ACC112 (cell line): ENCODE measurements at regions not wholly inside any gene's neighbourhood (a gene's known extent, or its start where the extent isn't known, plus 50 kb on each side); places are given as distances from the start of the nearest gene placed in this dataset.
A peak's percentile ranks its signal among the peaks of the same experiment; 100 is the strongest.

ENCODE experiments used
- H2AFZ ChIP-seq: fragments of 200-600 bp; sonication (generic); one replicate; pipeline ENCODE4 v1.6.0; 2017; ENCODE audit warnings: antibody characterized with exemption, low read length; ENCODE audit not compliant: unreplicated experiment
- H3K27ac ChIP-seq: fragments of 200-600 bp; sonication (generic); 2 replicates; pipeline ENCODE4 v1.5.1; 2014; ENCODE audit warnings: low read depth, mild to moderate bottlenecking, antibody characterized with exemption, low read length, moderate library complexity
- H3K27me3 ChIP-seq: fragments of 200-600 bp; sonication (generic); 2 replicates; pipeline ENCODE4 v1.6.1; 2014; ENCODE audit warnings: mild to moderate bottlenecking, antibody characterized with exemption, low read length, moderate library complexity, mixed read lengths; ENCODE audit not compliant: insufficient read depth
- H3K36me3 ChIP-seq: fragments of 200-600 bp; sonication (generic); 2 replicates; pipeline ENCODE4 v1.6.1; 2016; ENCODE audit warnings: mild to moderate bottlenecking, antibody characterized with exemption, low read length, moderate library complexity, mixed read lengths; ENCODE audit not compliant: insufficient read depth
- H3K4me1 ChIP-seq: fragments of 200-600 bp; sonication (generic); one replicate; pipeline ENCODE4 v1.6.1; 2016; ENCODE audit warnings: low read length, mixed read lengths; ENCODE audit not compliant: insufficient read depth, unreplicated experiment, control insufficient read depth
- H3K4me3 ChIP-seq: fragments of 200-600 bp; sonication (generic); 2 replicates; pipeline ENCODE4 v1.5.1; 2014; ENCODE audit warnings: mild to moderate bottlenecking, low read depth, low read length
- H3K79me2 ChIP-seq: fragments of 200-600 bp; sonication (generic); one replicate; pipeline ENCODE4 v1.6.0; 2016; ENCODE audit warnings: low read length; ENCODE audit not compliant: control insufficient read depth, unreplicated experiment, insufficient read depth

- Histone ChIP-seq H3K27ac (no peak overlapping the region), H2AFZ (no peak overlapping the region), H3K36me3 (no peaks in the 10 kb centered on the region), H3K4me1 (no peaks in the 10 kb centered on the region), H3K27me3 (peaks cover 56% of the 10 kb centered on the region), H3K4me3 (no peak overlapping the region), H3K79me2 (no peaks in the 10 kb centered on the region)
These were observed 114.2 kb downstream of the SOX9 start for GRCh38 chr17:72234985-72235384.

- no peaks in the 10 kb centered on the region for H3K36me3 ChIP-seq
- no peak overlapping the region for H2AFZ ChIP-seq
- H3K79me2 ChIP-seq, result no peaks in the 10 kb centered on the region
- no peak overlapping the region for H3K27ac ChIP-seq
- H3K4me3 ChIP-seq, result no peak overlapping the region
- H3K4me1 ChIP-seq, result no peaks in the 10 kb centered on the region
- H3K27me3 ChIP-seq, result peaks cover 51% of the 10 kb centered on the region
These were observed 116.3 kb downstream of the SOX9 start for GRCh38 chr17:72236980-72237633.

GRCh38 chr17:72238157-72238673, 117.4 kb downstream of the SOX9 start:
- Histone ChIP-seq H3K4me3 (no peak overlapping the region), H3K27ac (no peak overlapping the region), H3K4me1 (no peaks in the 10 kb centered on the region), H3K36me3 (no peaks in the 10 kb centered on the region), H3K27me3 (peaks cover 43% of the 10 kb centered on the region), H3K79me2 (no peaks in the 10 kb centered on the region), H2AFZ (no peak overlapping the region)

GRCh38 chr17:72239548-72239947, 118.7 kb downstream of the SOX9 start:
- Histone ChIP-seq H3K36me3 (no peaks in the 10 kb centered on the region), H2AFZ (no peak overlapping the region), H3K79me2 (no peaks in the 10 kb centered on the region), H3K4me1 (peaks cover 4% of the 10 kb centered on the region), H3K4me3 (no peak overlapping the region), H3K27me3 (peaks cover 30% of the 10 kb centered on the region), H3K27ac (no peak overlapping the region)

- H2AFZ ChIP-seq, result no peak overlapping the region
- H3K4me3 ChIP-seq, result no peak overlapping the region
- no peaks in the 10 kb centered on the region for H3K79me2 ChIP-seq
- H3K36me3 ChIP-seq, result no peaks in the 10 kb centered on the region
- H3K27me3 ChIP-seq, result peaks cover 23% of the 10 kb centered on the region
- no peak overlapping the region for H3K27ac ChIP-seq
- H3K4me1 ChIP-seq, result peaks cover 12% of the 10 kb centered on the region
These were observed 119.5 kb downstream of the SOX9 start for GRCh38 chr17:72240333-72240732.

GRCh38 chr17:72244494-72244893, 123.7 kb downstream of the SOX9 start:
- H2AFZ ChIP-seq, result no peak overlapping the region
- no peaks in the 10 kb centered on the region for H3K36me3 ChIP-seq
- H3K27me3 ChIP-seq, result 0 out of 2 replicates have a peak, but pooled peaks cover 7% of the 10 kb centered on the region
- H3K79me2 ChIP-seq, result no peaks in the 10 kb centered on the region
- peak overlapping the region; percentile 60 for H3K27ac ChIP-seq
- H3K4me1 ChIP-seq, result peaks cover 18% of the 10 kb centered on the region
- no peak overlapping the region for H3K4me3 ChIP-seq

- Histone ChIP-seq H2AFZ (no peak overlapping the region), H3K36me3 (no peaks in the 10 kb centered on the region), H3K27ac (peak overlapping the region; percentile 60), H3K27me3 (0 out of 2 replicates have a peak, but pooled peaks cover 7% of the 10 kb centered on the region), H3K4me3 (no peak overlapping the region), H3K79me2 (no peaks in the 10 kb centered on the region), H3K4me1 (peaks cover 18% of the 10 kb centered on the region)
These were observed 124.1 kb downstream of the SOX9 start for GRCh38 chr17:72244956-72245355.

- peaks cover 33% of the 10 kb centered on the region for H3K27me3 ChIP-seq
- no peak overlapping the region for H2AFZ ChIP-seq
- H3K79me2 ChIP-seq, result no peaks in the 10 kb centered on the region
These were observed 128.6 kb downstream of the SOX9 start for GRCh38 chr17:72249441-72249840.

GRCh38 chr17:72250206-72250605, 129.4 kb downstream of the SOX9 start:
- Histone ChIP-seq H2AFZ (no peak overlapping the region), H3K27ac (no peak overlapping the region), H3K4me1 (peaks cover 7% of the 10 kb centered on the region), H3K36me3 (no peaks in the 10 kb centered on the region), H3K4me3 (no peak overlapping the region), H3K79me2 (no peaks in the 10 kb centered on the region), H3K27me3 (peaks cover 33% of the 10 kb centered on the region)

More at GRCh38 chr17:72249441-72249840, 128.6 kb downstream of the SOX9 start:
- H3K4me3 ChIP-seq, result no peak overlapping the region
- no peak overlapping the region for H3K27ac ChIP-seq
- H3K4me1 ChIP-seq, result peaks cover 14% of the 10 kb centered on the region
- no peaks in the 10 kb centered on the region for H3K36me3 ChIP-seq

GRCh38 chr17:72253597-72253996, 132.8 kb downstream of the SOX9 start:
- H2AFZ ChIP-seq, result no peak overlapping the region
- no peak overlapping the region for H3K27ac ChIP-seq
- no peaks in the 10 kb centered on the region for H3K4me1 ChIP-seq
- no peak overlapping the region for H3K4me3 ChIP-seq
- H3K27me3 ChIP-seq, result peaks cover 30% of the 10 kb centered on the region
- no peaks in the 10 kb centered on the region for H3K79me2 ChIP-seq
- H3K36me3 ChIP-seq, result no peaks in the 10 kb centered on the region

- H3K27me3 ChIP-seq, result peaks cover 26% of the 10 kb centered on the region
- no peaks in the 10 kb centered on the region for H3K36me3 ChIP-seq
- H3K79me2 ChIP-seq, result no peaks in the 10 kb centered on the region
- no peak overlapping the region for H3K4me3 ChIP-seq
- H2AFZ ChIP-seq, result no peak overlapping the region
- H3K4me1 ChIP-seq, result no peaks in the 10 kb centered on the region
- no peak overlapping the region for H3K27ac ChIP-seq
These were observed 134.1 kb downstream of the SOX9 start for GRCh38 chr17:72254808-72255449.
